GM13976 (cell line): ENCODE measurements at regions not wholly inside any gene's neighbourhood (a gene's known extent, or its start where the extent isn't known, plus 50 kb on each side); places are given as distances from the start of the nearest gene placed in this dataset.
"Not testable (repeated sequence)": the region's sequence is repeated elsewhere in the genome, so short reads cannot be mapped to it uniquely, and the experiment has no call there.

Experiments
- DNase-seq: peaks from one replicate; pipeline ENCODE4 v3.0.0; 2012; ENCODE audit warnings: low spot score
- in situ Hi-C: fragments of 300-500 bp; cut with MboI; formaldehyde crosslinking; loops from one replicate; pipeline ENCODE4 v1.12.0; 2022; ENCODE audit warnings: low sequenced_read_pairs, mixed read lengths, inconsistent platforms; ENCODE audit not compliant: unreplicated experiment
- TF ChIP-seq, protein P1 (sequence below): IDR thresholded peaks from 2 replicates; pipeline ENCODE4 v1.5.1; 2012; ENCODE audit warnings: borderline replicate concordance, mild to moderate bottlenecking; ENCODE audit not compliant: insufficient read depth; ENCODE audit errors: extremely low read depth, missing control alignments, control extremely low read depth

DNA sequence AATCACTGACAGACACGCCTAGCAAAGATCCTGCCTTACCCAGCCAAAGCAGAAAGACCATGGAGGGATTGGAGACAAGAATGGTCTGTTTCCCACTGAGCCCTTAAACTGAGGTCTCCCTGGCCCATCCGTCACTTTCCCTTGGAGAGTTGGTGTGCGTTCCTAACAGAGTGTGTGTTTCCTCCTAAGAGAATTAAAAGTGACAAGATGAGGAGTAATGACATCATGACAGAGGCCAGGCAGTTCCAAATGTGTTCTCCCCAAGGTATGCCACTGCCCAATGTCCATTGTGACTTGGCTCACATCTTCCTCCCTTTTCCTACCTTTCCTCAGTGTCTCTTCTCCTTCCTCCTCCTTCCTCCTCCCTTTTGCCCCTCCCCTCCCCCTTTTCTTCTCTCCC, 295.7 kb downstream of the SIPA1L2 start:
- no peak for DNase-seq
- TF ChIP-seq, protein P1, sequence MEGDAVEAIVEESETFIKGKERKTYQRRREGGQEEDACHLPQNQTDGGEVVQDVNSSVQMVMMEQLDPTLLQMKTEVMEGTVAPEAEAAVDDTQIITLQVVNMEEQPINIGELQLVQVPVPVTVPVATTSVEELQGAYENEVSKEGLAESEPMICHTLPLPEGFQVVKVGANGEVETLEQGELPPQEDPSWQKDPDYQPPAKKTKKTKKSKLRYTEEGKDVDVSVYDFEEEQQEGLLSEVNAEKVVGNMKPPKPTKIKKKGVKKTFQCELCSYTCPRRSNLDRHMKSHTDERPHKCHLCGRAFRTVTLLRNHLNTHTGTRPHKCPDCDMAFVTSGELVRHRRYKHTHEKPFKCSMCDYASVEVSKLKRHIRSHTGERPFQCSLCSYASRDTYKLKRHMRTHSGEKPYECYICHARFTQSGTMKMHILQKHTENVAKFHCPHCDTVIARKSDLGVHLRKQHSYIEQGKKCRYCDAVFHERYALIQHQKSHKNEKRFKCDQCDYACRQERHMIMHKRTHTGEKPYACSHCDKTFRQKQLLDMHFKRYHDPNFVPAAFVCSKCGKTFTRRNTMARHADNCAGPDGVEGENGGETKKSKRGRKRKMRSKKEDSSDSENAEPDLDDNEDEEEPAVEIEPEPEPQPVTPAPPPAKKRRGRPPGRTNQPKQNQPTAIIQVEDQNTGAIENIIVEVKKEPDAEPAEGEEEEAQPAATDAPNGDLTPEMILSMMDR, result no peak
- in situ Hi-C loops, result loop anchor here (25.0 kb wide), 1 partner anchor 97 kb away; no protein-coding TSS in a partner anchor

DNA sequence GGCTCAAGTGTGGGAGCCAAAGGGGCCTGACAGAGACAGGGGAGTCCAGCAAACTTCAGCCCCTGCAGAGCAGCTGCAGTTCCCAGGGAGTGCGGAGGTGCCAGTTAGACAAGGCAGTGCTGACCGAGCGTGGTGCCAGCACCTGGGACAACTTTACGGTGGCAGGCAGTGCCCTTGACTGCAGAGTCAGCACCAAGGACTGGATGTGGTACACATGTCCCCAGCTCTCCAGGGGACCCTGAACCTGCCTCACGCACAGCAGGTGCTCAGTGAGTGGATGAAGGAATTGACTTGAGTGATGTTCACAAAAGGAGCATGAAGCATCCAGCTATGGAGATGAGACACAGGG, 296.5 kb downstream of the SIPA1L2 start:
- no peak for DNase-seq
- TF ChIP-seq, protein P1, result no peak
- in situ Hi-C loops, result loop anchor here (25.0 kb wide), 1 partner anchor 96 kb away; no protein-coding TSS in a partner anchor

DNA sequence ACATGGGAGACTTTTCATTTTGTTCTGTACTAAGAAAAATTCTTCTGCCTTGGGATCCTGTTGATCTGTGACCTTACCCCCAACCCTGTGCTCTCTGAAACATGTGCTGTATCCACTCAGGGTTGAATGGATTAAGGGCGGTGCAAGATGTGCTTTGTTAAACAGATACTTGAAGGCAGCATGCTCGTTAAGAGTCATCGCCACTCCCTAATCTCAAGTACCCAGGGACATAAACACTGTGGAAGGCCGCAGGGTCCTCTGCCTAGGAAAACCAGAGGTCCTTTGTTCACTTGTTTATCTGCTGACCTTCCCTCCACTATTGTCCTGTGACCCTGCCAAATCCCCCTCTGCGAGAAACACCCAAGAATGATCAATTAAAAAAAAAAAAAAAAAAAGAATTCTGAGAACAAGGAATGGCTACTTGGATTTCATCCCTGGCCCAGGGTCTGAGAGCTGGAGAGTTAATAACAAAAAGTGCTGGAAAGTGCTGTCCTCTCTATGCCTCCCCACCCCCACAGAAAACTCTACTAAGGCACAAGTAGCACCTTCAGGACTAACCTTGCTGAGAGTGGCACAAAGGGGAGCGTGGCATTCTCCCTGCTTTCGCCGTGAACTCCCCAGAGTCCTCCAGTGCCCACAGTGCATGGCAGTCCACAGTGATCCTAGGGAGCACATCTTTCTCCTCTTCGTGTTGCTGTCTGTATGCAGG, 297.1 kb downstream of the SIPA1L2 start:
- DNase-seq, result not testable (repeated sequence)

DNA sequence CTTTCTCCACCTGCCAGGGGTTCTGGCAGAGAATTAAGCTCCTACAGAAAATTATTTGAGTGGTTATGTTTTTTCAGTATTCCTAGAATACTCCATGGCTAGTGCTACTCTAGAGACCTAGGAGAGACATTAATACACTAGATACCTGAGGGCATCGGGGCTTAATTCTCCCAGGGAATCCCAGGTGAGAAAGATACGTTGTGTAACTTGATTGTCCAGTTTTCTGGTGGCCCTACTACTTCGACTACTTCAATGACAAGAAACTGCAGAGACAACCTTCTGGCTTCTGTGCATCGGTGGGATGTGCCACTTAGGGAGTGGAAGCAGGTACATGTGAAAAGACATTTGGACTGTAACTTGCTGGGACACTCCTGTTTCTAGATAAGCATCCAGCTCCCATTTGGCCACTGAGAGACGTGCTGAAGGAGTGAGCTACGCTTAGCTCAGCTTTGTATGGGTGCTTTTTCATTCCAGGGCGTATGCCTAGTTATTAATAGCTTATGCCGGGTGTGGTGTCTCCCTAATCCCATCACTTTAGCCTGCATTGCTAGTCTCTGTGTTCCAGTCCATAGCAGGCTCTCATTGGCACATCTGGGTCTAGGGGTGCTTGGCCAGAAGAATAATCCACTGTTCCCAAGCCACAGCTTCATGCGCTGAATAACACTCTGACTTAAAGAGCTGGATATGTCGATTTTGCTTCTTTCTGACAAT, 300.7 kb downstream of the SIPA1L2 start:
- TF ChIP-seq, protein P1, result no peak
- in situ Hi-C loops, result loop anchor here (25.0 kb wide), 1 partner anchor 92 kb away; no protein-coding TSS in a partner anchor
- DNase-seq, result no peak

More for the DNA sequence above, 297.1 kb downstream of the SIPA1L2 start:
- in situ Hi-C loops, result loop anchor here (25.0 kb wide), 1 partner anchor 96 kb away; no protein-coding TSS in a partner anchor

DNA sequence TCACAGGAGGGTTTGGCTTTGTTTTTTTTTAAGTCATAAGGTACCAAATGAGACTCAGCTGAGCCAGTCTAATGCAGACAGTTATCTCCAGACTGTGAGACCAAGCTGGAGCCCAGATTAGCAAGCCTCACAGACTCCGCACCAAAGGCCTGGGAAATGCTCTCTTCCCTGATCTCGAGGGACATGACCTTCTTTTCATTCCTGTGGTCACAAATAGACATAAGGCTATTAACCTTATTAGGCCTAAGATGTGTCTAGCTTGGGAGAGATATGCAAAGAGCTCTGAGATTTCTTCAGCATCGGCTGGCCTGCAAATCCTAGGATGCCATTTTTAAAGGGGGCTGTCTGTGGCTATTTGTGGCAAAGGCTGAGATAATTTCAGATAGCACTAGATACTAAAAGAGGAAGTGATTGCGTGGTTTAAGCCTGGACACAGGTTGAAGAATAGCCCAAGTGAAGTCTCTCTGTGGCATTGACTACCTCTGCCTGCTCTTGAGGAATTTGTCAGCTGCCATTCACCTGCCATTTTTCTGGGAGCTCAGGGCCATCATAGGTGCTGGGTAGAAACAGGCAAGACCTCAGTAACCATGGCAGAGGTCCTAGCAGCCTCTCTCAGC, 301.3 kb downstream of the SIPA1L2 start:
- in situ Hi-C loops, result loop anchor here (25.0 kb wide), 1 partner anchor 91 kb away; no protein-coding TSS in a partner anchor
- DNase-seq, result no peak
- TF ChIP-seq, protein P1, result no peak

DNA sequence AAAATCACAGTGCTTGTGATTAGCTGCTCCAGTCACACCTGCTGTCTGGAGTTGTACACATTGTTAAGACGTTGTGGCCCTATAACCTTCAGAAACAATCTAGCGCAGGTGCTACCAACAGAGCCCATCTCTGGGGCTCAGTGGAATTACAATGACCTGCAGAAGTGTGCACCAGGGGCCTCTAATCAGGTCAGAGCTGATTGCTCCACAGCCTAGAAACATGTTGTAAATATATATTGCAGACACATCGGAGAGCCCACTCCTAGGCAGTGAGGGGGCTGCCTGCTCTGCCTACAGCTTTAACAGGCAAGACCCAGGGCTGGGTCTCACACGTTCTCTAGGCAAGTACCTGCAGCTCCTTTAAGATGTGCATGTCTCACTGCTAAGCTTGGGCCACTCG, 302.0 kb downstream of the SIPA1L2 start:
- TF ChIP-seq, protein P1, result no peak
- DNase-seq, result no peak
- in situ Hi-C loops, result loop anchor here (25.0 kb wide), 1 partner anchor 91 kb away; no protein-coding TSS in a partner anchor
